Left renal pelvis (tissue), 4 donors: ENCODE measurements at regions not wholly inside any gene's neighbourhood (a gene's known extent, or its start where the extent isn't known, plus 50 kb on each side); places are given as distances from the start of the nearest gene placed in this dataset.
"Not testable (repeated sequence)": the region's sequence is repeated elsewhere in the genome, so short reads cannot be mapped to it uniquely, and the experiment has no call there.

Source experiments
- DNase-seq, 4 donors: peaks; one replicate each; pipeline ENCODE4 v3.0.0-alpha.2; 2013; ENCODE audit warnings: low read depth in 4 of 4, low spot score in 3 of 4

DNA sequence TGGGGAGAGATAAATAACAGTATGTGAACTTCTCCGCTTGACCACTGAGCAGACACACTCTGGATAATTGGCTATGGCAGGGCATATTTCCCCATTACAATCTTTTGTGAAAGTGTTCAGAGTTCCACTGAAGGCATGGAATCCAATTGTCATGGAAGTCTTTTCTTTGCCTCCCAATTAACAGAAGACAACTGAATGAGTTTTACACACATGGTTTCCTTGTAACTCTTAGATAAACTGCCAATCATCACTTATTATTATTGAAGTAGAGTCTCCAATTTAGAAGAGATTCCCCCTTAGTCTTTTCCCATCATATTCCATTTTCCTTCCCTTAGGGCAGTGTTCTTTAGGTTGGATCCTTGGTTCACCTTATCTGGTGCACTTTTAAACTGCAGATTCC lies 308.3 kb downstream of the NR2F2 start:
- no peak for DNase-seq

DNA sequence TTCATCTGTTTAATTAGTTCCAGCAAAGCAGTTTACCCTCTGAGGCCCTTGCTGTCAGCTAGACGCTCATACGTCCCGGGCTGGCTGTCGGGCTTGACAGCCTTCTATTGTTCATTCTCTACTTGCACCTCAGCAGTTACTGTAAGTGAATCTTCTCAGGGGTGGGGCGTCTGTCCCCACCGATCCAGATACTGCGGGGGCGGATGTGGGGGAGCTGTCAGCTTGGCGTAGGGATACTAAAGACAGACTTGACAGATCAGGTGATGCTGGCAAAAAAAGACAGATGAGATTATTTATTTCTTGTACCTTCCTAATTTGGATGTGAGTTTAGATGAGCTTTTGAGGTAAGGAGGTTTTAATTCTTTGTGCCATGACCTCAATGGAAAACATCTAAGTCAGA lies 315.3 kb downstream of the NR2F2 start:
- DNase-seq, result no peak

DNA sequence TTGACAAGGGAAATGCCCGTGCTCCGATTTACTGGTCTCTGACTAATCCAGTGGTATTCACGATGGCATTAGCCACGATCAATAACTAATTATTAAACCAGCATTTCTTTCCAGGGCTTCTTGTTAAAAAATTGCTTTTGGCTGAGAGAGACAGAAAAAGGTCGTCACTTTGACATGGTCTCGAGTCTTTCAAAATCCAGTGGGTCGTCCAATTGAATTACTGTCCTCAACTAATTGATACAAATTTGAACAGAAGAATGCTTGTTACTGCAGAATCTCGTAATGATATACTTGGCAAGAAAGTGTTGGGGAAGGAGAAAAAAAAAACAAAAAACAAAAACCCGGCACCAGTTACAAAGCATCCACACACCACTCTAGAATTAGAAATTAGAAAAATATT lies 318.4 kb downstream of the NR2F2 start:
- DNase-seq, result no peak

DNA sequence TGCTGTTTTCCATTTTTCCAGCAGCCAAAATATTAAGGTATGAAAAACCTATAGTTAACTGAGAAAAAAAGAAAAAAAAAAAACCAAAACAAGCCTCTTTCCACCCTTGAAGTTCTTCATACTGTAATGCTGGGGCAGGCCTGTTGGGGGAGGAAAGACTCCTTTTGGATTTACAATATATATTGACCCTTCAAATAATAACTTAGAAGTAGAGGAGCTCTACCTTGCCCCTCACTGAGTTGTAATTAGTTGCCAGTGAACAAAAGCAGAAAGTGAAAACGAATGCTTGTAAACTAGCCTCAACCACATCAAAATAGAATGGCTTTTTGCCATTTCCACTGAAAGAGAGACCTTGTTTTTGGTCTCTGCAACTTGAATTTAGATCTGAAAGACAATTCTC lies 326.6 kb downstream of the NR2F2 start:
- no peak for DNase-seq

DNA sequence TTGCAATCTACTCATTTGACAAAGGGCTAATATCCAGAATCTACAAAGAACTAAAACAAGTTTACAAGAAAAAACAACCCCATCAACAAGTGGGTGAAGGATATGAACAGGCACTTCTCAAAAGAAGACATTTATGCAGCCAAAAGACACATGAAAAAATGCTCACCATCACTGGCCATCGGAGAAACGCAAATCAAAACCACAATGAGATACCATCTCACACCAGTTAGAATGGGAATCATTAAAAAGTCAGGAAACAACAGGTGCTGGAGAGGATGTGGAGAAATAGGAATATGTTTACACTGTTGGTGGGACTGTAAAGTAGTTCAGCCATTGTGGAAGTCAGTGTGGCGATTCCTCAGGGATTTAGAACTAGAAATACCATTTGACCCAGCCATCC lies 336.5 kb downstream of the NR2F2 start:
- DNase-seq, result not testable (repeated sequence)

DNA sequence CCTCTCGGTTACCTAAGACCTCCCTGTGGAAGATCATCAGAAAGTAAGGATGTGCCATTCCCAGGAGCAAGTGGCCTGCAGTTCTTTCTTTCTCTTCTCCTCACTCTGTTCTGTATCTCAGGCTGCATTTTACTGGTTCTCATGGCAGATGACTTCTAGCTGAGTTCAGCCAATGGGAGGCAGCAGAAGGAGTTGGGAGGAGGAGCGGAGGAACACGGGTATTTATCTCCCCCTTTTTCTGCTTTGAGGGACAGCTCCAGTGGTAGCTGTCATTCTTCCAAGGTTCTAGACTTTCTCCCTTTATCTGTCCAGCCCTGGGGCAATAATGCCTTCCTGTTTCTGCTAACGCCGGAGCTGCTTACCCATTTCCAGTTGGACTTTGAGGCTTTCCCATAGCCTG lies 339.9 kb downstream of the NR2F2 start:
- DNase-seq, result no peak

DNA sequence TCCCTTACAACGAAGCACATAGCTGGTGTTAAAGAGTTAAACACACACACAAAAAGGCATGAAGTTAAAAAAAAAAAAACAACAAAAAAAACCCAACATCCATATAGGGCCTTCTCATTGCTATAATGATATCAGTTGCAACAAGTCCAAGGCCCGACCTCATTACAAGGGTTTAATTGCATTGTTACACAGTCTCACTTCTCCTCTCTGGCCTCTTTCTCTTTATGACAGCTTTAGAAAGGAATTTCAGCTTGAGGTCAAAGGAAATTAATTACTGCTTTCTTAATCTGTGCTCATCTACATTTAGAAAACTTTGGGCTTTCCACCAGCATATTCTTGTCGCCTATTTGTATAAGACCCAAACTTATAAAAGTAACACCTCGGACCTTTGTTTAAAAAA lies 342.1 kb downstream of the NR2F2 start:
- no peak for DNase-seq

DNA sequence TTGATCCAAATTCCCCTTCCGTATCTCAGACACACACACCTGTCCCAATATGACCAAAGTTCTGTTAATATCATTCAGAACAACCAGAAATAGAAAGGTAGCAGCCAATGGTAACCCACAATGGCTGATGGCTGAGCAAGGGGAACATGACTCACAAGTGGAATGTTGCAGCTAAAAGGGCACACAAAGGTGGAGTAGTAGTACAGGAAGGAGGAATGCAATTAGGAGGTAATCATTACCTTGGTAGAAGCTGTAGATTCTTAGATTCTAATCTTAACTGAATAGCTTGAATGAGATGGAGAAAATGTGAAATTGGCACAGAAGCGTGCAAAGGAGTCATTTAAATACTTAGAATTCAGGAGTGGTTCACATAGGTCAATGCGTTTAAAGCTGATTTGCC lies 347.9 kb downstream of the NR2F2 start:
- DNase-seq, result no peak

DNA sequence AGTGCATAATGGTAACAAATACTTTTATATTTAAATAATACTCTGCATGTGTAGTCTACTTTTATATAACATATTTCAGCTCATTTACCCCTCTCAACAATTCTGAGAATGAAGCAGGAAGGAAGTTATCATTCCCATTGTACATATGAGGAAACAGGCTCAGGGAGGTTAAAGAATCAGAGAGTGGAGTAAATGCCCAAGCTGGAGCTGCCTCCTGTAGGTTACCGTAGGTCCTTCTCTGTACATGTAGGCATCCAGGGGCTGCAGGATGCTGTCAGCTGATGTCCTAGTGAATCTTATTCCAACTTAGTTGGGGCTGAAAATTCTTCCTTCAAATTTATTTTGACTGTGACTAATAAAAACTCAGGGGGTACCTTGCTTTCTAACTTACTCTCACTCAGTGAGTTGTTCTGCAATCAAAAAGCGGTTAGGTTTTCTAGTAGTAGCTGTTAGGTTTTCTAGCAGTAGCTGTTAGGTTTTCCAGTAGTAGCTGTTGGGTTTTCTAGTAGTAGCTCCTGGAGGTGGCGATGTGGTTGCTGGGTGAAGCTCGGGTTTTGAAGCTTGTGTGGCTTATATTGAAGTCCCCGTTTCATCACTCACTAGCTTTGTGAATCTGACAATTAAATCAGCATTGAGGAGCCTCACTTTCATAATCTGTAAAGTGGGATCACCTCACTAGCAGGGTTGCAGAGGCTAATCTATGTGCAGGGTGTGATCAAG lies 357.0 kb downstream of the NR2F2 start:
- no peak for DNase-seq

DNA sequence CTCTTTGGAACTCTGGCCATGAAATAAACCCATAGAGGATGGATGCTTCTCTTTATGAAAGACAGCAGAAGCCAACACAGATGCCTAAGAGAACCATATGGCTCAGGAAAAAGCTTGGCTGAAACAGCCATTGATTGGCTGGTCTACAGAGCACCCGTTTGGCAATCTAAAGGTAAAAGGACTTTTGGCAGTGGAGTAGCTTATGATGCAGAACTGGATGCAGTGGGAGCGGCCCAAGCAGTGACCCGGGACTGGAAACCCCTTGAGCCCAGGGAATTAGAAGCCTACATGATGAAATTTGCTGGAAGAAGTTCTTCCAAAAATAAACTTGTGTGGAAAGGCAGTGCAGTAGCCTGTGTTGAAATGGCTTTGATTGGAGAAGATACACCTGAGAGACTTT lies 360.2 kb downstream of the NR2F2 start:
- DNase-seq, result no peak

DNA sequence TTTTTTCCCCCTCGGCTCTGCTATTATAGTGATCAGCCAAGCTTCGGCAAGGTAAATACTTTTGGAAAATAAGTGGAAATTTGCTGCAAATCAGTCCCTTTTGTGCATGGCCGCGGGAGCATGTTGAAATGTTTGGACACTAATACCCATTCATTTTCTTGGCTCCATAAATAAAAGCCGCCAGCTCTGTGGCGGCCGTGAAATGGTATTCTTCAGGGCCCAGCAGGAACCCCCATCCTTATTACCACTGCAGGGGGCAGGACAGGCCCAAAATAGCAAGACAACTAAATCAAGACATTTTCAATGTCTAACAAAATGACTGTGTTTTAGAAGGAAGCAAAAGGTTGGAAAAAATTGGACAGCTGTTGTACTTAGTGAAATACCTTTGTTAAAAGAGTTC lies 362.3 kb downstream of the NR2F2 start:
- DNase-seq, result no peak

DNA sequence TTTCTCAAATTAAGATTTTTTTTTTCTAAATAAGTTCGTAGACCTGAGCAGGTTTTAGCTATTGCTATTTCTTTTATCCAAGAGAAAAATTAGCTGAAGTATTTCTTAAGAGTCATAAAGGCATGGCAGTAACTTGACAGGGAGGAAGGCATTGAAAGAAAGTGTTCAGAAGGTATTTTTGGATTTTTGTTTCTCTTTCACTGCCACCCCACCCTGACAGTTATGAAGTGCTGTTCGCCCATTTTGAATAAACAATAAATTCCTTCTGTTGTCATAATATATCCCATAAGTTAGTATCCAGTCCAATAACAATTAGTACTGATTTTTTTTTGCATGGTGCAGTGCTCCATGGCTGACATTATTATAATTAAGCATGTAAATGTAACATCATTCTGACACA lies 363.0 kb downstream of the NR2F2 start:
- no peak for DNase-seq

DNA sequence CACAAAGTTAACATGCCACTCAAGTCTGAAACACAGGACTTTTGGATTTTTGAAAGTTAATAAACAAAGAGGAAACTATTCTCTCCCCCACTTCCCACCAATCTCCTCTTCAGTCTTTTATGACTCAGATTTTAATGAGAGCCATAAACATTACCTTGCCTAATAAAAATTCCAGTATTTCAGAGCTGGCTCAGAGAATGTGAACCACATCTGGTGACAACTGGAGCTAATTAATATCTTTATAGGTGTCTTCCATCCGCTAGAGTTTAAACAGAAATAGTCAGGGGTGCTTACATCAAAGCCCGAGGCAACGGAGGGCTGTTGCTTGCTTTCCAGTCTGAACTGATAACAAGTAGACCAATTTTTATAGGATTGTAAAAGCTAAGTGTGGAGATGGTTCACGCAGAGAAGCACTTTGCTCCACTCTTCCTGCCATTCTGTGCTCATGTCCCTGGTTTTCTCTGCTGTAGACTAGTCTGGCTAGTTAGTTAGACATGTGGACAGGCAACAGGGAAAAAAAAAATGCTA lies 363.6 kb downstream of the NR2F2 start:
- no peak for DNase-seq

DNA sequence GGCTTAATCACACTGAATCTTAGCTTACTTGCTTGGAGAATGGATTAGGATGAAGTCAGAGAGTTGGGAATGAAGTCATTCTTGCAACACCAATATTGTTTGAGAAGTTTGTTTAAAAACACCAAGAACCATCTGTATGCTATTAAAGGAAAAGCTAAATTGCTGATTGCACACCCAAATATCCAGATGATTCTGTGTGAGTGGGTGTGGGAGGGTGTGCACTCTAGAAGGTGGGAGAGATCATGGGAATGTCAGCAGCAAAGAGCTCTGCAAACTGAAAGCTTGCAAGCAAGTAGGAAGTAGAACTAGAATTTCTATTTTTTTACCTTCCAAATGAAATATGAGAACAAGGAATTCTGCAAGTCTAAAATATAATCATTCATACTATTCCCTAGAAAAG lies 364.9 kb downstream of the NR2F2 start:
- no peak for DNase-seq

DNA sequence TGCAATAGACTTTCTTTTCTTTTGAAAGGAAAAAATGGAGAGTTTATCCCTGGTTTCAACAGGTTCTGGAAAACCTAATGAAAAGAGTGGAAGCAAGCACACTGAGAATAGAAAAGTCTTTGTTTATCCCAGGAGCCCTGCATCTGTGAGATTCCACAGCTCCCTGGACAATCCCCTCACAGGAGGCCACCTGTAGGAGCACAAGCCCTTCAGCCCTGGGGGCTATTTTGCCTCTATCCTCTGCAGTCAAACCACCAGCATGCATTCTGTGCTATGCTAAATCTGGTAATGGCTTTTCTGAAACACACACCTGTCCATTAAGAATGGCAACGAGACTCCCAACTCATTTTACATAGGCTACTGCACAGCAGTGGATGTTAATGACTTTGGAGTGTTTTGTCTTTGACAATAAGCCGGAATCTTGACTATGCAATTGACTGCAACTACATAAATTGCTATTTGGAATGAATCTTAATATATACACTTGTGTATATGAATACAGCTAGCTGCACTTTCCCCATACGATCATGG lies 369.4 kb downstream of the NR2F2 start:
- no peak for DNase-seq

DNA sequence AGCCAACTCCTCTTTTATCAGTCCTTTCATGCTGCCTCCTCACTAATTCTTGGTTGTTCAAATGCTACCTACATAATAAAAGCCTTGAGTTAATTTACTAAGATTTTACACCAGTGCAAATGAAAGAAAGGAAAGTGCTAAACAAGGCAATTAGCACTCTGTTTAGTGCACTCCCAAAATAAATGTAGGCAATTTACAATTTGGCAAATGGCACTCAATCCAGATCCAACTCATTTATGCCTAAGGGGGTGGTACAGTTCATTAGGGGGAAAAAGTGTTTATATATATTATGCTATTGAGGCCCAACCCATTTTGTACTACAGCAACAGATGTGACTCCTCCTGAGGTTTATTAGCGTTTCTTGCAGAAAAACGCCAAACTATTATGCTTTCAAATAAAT lies 370.1 kb downstream of the NR2F2 start:
- DNase-seq, result no peak

DNA sequence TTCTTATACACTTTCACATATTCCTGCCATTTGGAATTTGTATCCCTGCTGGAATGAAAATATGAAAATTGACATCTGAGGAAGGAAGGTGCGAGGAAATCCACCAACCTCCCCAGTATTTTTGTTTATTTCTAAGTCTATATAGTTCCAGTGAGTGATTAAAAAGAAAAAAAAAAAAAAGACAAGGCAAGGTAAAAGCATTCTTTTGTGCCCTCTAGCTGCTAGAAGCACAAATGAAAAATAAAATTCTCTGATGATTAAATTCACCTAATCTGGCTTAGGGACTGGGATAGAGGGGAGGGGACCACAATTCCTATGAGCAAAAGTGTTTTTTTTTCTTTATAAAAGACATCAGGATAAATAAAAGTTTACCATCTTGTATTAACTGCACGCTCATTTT lies 370.9 kb downstream of the NR2F2 start:
- DNase-seq, result no peak

DNA sequence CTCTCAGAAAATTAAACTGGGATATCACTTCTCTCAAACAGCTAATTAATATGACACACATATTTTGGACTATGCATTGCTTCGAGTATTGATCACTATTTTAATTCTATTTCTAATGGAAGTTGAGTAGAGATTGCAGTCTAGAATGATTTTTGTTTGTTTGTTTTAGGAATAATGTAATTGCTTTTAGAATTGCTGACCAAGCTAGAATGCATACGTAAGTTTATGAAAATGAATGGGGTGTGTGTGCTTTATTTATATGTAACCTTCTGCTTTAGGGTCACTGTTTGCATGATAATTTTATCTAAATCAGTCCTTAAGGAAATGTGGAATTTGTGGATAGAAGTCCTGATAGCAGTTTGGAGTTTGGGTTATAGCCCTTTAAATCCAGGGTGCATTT lies 371.4 kb downstream of the NR2F2 start:
- DNase-seq, result no peak

DNA sequence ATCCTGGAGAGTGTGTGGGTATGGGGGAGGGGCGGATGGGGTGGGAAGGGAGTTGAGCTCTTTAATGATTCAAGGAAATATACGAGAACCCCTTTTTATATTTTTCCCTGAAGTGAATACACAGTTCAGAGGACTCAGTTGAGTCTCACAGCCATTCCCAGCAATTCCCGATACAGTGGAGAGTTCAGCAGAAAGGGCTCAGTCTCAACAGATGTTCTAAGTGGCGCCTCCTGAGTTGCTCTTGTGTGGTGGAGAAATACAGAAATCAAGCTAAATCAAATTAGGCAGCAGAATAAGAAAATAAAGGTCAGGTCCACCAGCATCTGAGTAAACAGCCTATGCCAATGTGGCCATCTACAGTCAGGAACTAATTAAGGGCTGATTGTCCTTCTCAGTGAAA lies 372.1 kb downstream of the NR2F2 start:
- DNase-seq, result no peak

DNA sequence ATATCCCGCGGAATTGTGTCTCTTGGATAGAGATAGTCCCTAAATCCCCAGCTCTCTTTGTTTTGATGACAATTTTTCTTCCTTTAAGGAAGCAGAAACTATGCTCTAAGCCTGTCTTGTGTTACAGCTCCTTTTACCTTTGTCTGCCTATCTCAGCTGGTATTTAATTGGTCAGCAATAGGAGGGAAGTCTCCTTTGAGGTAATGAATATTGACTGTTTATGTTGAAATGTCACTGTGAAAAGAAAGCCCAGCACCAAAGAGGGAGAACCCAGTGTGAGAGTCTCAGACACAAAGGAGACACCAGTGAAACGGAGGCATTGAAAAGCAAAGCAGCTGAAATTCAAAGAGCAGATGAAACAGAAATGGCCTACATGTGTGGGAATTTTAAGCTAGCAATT lies 372.6 kb downstream of the NR2F2 start:
- no peak for DNase-seq

DNA sequence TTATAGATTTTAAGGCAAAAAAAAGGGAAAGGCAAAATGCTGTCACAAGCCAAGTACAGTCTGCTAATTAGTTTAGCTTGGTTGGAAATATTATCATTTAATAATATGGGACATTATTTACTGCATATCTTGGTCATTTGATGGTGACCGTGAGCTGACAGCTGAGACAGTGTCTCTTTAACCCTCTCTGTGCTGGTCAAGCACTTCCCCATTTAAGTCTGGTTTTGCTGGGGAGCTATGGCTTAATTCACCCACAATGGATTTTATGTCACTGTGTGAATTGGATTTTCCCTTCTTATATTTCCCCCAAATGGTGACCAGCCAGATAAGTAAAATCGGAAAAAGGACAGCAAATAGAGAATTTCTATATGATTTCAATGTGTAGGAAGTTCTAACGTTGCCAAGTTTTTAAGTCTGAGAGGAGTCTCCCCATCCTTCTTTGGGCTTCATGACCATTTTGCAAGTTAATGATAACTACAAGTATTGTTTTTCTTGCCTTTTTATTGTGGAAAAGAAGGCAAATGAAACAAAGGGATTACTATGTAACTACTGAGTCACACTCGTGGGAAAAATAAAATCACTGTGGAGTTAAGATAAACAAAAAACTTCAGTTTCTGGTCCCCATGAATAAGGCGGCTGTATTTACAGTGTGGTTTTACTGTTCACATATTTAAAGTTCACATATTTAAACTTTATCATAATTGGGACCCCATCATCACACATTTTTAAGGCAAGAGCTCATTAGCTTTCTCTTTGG lies 373.5 kb downstream of the NR2F2 start:
- no peak for DNase-seq

DNA sequence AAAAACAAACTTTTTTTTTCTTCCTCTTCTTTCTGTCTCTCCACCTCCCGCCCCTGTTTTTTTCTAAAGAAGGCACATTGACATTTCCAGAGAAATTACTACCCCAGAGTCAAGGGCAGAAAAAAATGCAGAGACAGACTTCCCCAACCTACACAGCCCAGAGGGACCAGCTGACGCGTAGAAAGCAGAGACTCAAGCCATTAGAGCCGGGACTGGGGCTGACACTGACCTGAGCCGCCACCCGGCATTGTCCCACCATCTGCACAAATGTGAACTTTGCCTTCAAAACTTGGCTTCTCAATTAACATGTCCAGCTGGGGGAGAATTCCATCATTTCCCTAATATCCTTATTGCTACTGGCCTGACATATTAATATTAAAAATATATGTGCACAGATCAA lies 385.6 kb downstream of the NR2F2 start:
- DNase-seq, result no peak
